H9 (cell line): ENCODE measurements at regions not wholly inside any gene's neighbourhood (a gene's known extent, or its start where the extent isn't known, plus 50 kb on each side); places are given as distances from the start of the nearest gene placed in this dataset.

Source experiments
- DNase-seq: peaks from one replicate; pipeline ENCODE4 v3.0.0-alpha.2; 2017
- H2AFZ ChIP-seq: one replicate; pipeline ENCODE4 v1.6.1; 2013; ENCODE audit warnings: mild to moderate bottlenecking, low read length, control low read depth, moderate library complexity
- H2AK5ac ChIP-seq: 2 replicates; pipeline ENCODE4 v1.6.1; 2013; ENCODE audit warnings: low read length, control low read depth, mixed read lengths; ENCODE audit not compliant: insufficient read length
- H2BK120ac ChIP-seq: one replicate; pipeline ENCODE4 v1.6.1; 2013; ENCODE audit warnings: low read depth, mild to moderate bottlenecking, low read length, control low read depth, inconsistent platforms; ENCODE audit not compliant: poor library complexity, severe bottlenecking
- H2BK12ac ChIP-seq: 2 replicates; pipeline ENCODE4 v1.6.1; 2013; ENCODE audit warnings: low read length, control low read depth, mixed read lengths, low read depth; ENCODE audit not compliant: insufficient read length
- H2BK15ac ChIP-seq: 2 replicates; pipeline ENCODE4 v1.6.1; 2013; ENCODE audit warnings: low read depth, low read length, control low read depth
- H2BK20ac ChIP-seq: one replicate; pipeline ENCODE4 v1.6.1; 2013; ENCODE audit warnings: low read depth, mild to moderate bottlenecking, low read length, control low read depth, inconsistent platforms; ENCODE audit not compliant: poor library complexity, severe bottlenecking
- H2BK5ac ChIP-seq: 2 replicates; pipeline ENCODE4 v1.6.1; 2013; ENCODE audit warnings: low read length, control low read depth, mixed read lengths; ENCODE audit not compliant: insufficient read length
- H3K14ac ChIP-seq: 2 replicates; pipeline ENCODE4 v1.6.1; 2013; ENCODE audit warnings: low read length, control low read depth; ENCODE audit not compliant: insufficient read depth
- H3K18ac ChIP-seq: 2 replicates; pipeline ENCODE4 v1.6.1; 2013; ENCODE audit warnings: low read depth, mild to moderate bottlenecking, mixed read lengths, low read length, control low read depth; ENCODE audit not compliant: insufficient read length
- H3K23ac ChIP-seq: 2 replicates; pipeline ENCODE4 v1.6.1; 2013; ENCODE audit warnings: low read length, control low read depth, mixed read lengths, low read depth; ENCODE audit not compliant: insufficient read length
- H3K23me2 ChIP-seq: 2 replicates; pipeline ENCODE4 v1.6.1; 2013; ENCODE audit warnings: low read depth, mild to moderate bottlenecking, mixed read lengths, low read length, control low read depth; ENCODE audit not compliant: insufficient read length, poor library complexity, severe bottlenecking
- H3K27ac ChIP-seq: 2 replicates; pipeline ENCODE4 v1.5.1; 2013; ENCODE audit warnings: low read length, control low read depth, mixed read lengths, low read depth; ENCODE audit not compliant: insufficient read length
- H3K27me3 ChIP-seq: 2 replicates; pipeline ENCODE4 v1.6.1; 2013; ENCODE audit warnings: low read length, control low read depth, inconsistent platforms; ENCODE audit not compliant: insufficient read depth
- H3K4ac ChIP-seq: 2 replicates; pipeline ENCODE4 v1.6.1; 2013; ENCODE audit warnings: low read depth, mild to moderate bottlenecking, control low read depth, inconsistent platforms, low read length, moderate library complexity
- H3K4me1 ChIP-seq: 2 replicates; pipeline ENCODE4 v1.6.1; 2013; ENCODE audit warnings: low read length, control low read depth, inconsistent platforms; ENCODE audit not compliant: insufficient read depth
- H3K4me2 ChIP-seq: 2 replicates; pipeline ENCODE4 v1.6.1; 2013; ENCODE audit warnings: low read length, control low read depth, mixed read lengths; ENCODE audit not compliant: insufficient read length, insufficient read depth
- H3K56ac ChIP-seq: 2 replicates; pipeline ENCODE4 v1.6.1; 2013; ENCODE audit warnings: low read depth, mild to moderate bottlenecking, mixed read lengths, low read length, control low read depth; ENCODE audit not compliant: insufficient read length
- H3K79me1 ChIP-seq: 2 replicates; pipeline ENCODE4 v1.6.1; 2013; ENCODE audit warnings: low read depth, mild to moderate bottlenecking, moderate library complexity, low read length, control low read depth, inconsistent platforms; ENCODE audit not compliant: insufficient read depth, poor library complexity, severe bottlenecking
- H3K79me2 ChIP-seq: 2 replicates; pipeline ENCODE4 v1.6.1; 2013; ENCODE audit warnings: low read length, control low read depth, inconsistent platforms; ENCODE audit not compliant: insufficient read depth
- H3K9ac ChIP-seq: 2 replicates; pipeline ENCODE4 v1.6.1; 2013; ENCODE audit warnings: low read length, control low read depth, mixed read lengths; ENCODE audit not compliant: insufficient read length; ENCODE audit errors: extremely low read depth
- H3K9me3 ChIP-seq: one replicate; pipeline ENCODE4 v1.6.1; 2013; ENCODE audit warnings: low read depth, low read length, inconsistent platforms; ENCODE audit not compliant: control insufficient read depth
- H3T11ph ChIP-seq: one replicate; pipeline ENCODE4 v1.6.1; 2013; ENCODE audit warnings: mild to moderate bottlenecking, low read length, control low read depth, inconsistent platforms
- H4K20me1 ChIP-seq: one replicate; pipeline ENCODE4 v1.6.1; 2013; ENCODE audit not compliant: control insufficient read depth, insufficient read length, insufficient read depth
- H4K5ac ChIP-seq: 2 replicates; pipeline ENCODE4 v1.6.1; 2013; ENCODE audit warnings: low read depth, mild to moderate bottlenecking, mixed read lengths, low read length, control low read depth; ENCODE audit not compliant: insufficient read length
- H4K8ac ChIP-seq: replicated peaks from 2 replicates; pipeline ENCODE4 v1.6.1; 2013; ENCODE audit warnings: low read length, control low read depth, mixed read lengths, low read depth; ENCODE audit not compliant: insufficient read length
- H4K91ac ChIP-seq: 2 replicates; pipeline ENCODE4 v1.6.1; 2013; ENCODE audit warnings: low read depth, mild to moderate bottlenecking, moderate library complexity, mixed read lengths, low read length, control low read depth; ENCODE audit not compliant: insufficient read length
- H3K27ac Mint-ChIP-seq, 3 experiments: 2 replicates in 2 of 3; 3 replicates in 1 of 3; pipeline ENCODE4 v1.8.0; 2020 to 2021; ENCODE audit warnings: mixed read lengths in 3 of 3, mild to moderate bottlenecking in 1 of 3, moderate library complexity in 1 of 3
- H3K27me3 Mint-ChIP-seq: 2 replicates; pipeline ENCODE4 v1.8.0; 2021; ENCODE audit warnings: low read depth, mild to moderate bottlenecking, moderate library complexity, mixed read lengths
- H3K36me3 Mint-ChIP-seq, 3 experiments: 2 replicates in 2 of 3; 3 replicates in 1 of 3; pipeline ENCODE4 v1.8.0; 2020 to 2021; ENCODE audit warnings: low read depth in 3 of 3, mixed read lengths in 3 of 3; ENCODE audit not compliant: insufficient read depth in 1 of 3
- H3K4me1 Mint-ChIP-seq, 2 experiments: 2 replicates each; pipeline ENCODE4 v1.8.0; 2020; ENCODE audit warnings: mixed read lengths in 2 of 2
- H3K4me3 Mint-ChIP-seq, 2 experiments: 2 replicates in 1 of 2; 3 replicates in 1 of 2; pipeline ENCODE4 v1.8.0; 2020 to 2021; ENCODE audit warnings: mild to moderate bottlenecking in 2 of 2, mixed read lengths in 2 of 2, moderate library complexity in 1 of 2
- H3K9me3 Mint-ChIP-seq, 2 experiments: 2 replicates in 1 of 2; 3 replicates in 1 of 2; pipeline ENCODE4 v1.8.0; 2020; ENCODE audit warnings: mild to moderate bottlenecking in 2 of 2, mixed read lengths in 2 of 2, moderate library complexity in 1 of 2
- WGBS: extraction: QIAGEN DNeasy Blood & Tissue Kit; methylation state at CpG from one replicate; pipeline ENCODE4 v1.1.7; 2013; ENCODE audit warnings: missing lambda C conversion rate, low lambda C conversion rate, mixed read lengths; ENCODE audit not compliant: insufficient read length; ENCODE audit errors: extremely low coverage; 5-methylcytosine and 5-hydroxymethylcytosine counted together
- TF ChIP-seq, protein P1 (sequence below): fragments of 200-600 bp; sonication (generic); conservative IDR thresholded peaks from 3 replicates; pipeline ENCODE4 v1.8.0; 2021; ENCODE audit warnings: antibody characterized with exemption, mild to moderate bottlenecking

- no peaks in the 10 kb centered on the region for H3K27me3 Mint-ChIP-seq
Measured at GRCh38 chr10:64658528-64658927, 1137.3 kb downstream of the REEP3 start.

More at GRCh38 chr10:64658528-64658927, 1137.3 kb downstream of the REEP3 start:
- Histone ChIP-seq H2BK5ac (no peak overlapping the region), H2BK12ac (no peak overlapping the region), H2AK5ac (no peak overlapping the region), H3K23ac (no peak overlapping the region), H3K4ac (no peak overlapping the region), H3K9me3 (no peaks in the 10 kb centered on the region), H4K5ac (no peak overlapping the region), H2BK15ac (no peak overlapping the region), H4K91ac (no peak overlapping the region), H3K79me2 (no peaks in the 10 kb centered on the region), H4K20me1 (no peaks in the 10 kb centered on the region), H3K23me2 (no peaks in the 10 kb centered on the region), H2BK120ac (no peak overlapping the region), H3T11ph (no peak overlapping the region), H3K14ac (no peak overlapping the region), H3K4me1 (no peaks in the 10 kb centered on the region), H3K4me2 (no peak overlapping the region), H3K27ac (no peak overlapping the region), H2AFZ (no peak overlapping the region), H3K56ac (no peak overlapping the region), H3K79me1 (no peaks in the 10 kb centered on the region), H3K9ac (no peak overlapping the region), H4K8ac (no peak overlapping the region), H2BK20ac (no peak overlapping the region), H3K18ac (no peak overlapping the region), H3K27me3 (no peaks in the 10 kb centered on the region)
- H3K27ac Mint-ChIP-seq = no peak overlapping the region
- no peak overlapping the region for H3K4me3 Mint-ChIP-seq
- WGBS = no CpG with 5 or more reads among the region's 2 CpGs
- peaks cover 3% of the 10 kb centered on the region in 2 experiments; a peak in 2 of 4 replicates for H3K4me1 Mint-ChIP-seq
- H3K9me3 Mint-ChIP-seq = no peaks in the 10 kb centered on the region; a peak in 1 of 5 replicates
- TF ChIP-seq, protein P1, sequence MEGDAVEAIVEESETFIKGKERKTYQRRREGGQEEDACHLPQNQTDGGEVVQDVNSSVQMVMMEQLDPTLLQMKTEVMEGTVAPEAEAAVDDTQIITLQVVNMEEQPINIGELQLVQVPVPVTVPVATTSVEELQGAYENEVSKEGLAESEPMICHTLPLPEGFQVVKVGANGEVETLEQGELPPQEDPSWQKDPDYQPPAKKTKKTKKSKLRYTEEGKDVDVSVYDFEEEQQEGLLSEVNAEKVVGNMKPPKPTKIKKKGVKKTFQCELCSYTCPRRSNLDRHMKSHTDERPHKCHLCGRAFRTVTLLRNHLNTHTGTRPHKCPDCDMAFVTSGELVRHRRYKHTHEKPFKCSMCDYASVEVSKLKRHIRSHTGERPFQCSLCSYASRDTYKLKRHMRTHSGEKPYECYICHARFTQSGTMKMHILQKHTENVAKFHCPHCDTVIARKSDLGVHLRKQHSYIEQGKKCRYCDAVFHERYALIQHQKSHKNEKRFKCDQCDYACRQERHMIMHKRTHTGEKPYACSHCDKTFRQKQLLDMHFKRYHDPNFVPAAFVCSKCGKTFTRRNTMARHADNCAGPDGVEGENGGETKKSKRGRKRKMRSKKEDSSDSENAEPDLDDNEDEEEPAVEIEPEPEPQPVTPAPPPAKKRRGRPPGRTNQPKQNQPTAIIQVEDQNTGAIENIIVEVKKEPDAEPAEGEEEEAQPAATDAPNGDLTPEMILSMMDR = no peak
- no peak for DNase-seq
- no peaks in the 10 kb centered on the region; a peak in 1 of 7 replicates for H3K36me3 Mint-ChIP-seq
